H1 (cell line): ENCODE measurements at regions not wholly inside any gene's neighbourhood (a gene's known extent, or its start where the extent isn't known, plus 50 kb on each side); places are given as distances from the start of the nearest gene placed in this dataset.

Source experiments
- CHD7 ChIP-seq: fragments of 300-600 bp; sonication (generic); IDR thresholded peaks from 2 replicates; pipeline ENCODE4 v1.7.1; 2012; ENCODE audit warnings: low read length, moderate library complexity, mild to moderate bottlenecking, inconsistent platforms; ENCODE audit not compliant: insufficient replicate concordance
- EGR1 ChIP-seq: IDR thresholded peaks from 2 replicates; pipeline ENCODE4 v1.6.1; 2011; ENCODE audit warnings: low read depth, low read length, borderline replicate concordance
- GTF2F1 ChIP-seq: IDR thresholded peaks from 2 replicates; pipeline ENCODE4 v1.6.1; 2012; ENCODE audit warnings: low read depth, low read length, improper control_type of control experiment, borderline replicate concordance
- HDAC2 ChIP-seq, 2 experiments: fragments of 300-600 bp in 1 of 2; sonication (generic) in 1 of 2; IDR thresholded peaks; 2 replicates each; pipeline ENCODE4 v1.6.1; 2011 to 2012; ENCODE audit warnings: low read depth in 2 of 2, low read length in 2 of 2, mild to moderate bottlenecking in 2 of 2, moderate library complexity in 2 of 2, borderline replicate concordance in 1 of 2, inconsistent platforms in 1 of 2
- KDM1A ChIP-seq: fragments of 200-600, 300-600 bp; sonication (generic); IDR thresholded peaks from 2 replicates; pipeline ENCODE4 v1.7.1; 2016; ENCODE audit warnings: mild to moderate bottlenecking, low read length, borderline replicate concordance
- KDM4A ChIP-seq: IDR thresholded peaks from one replicate; pipeline ENCODE4 v1.7.1; 2012; ENCODE audit warnings: low read depth, mild to moderate bottlenecking, moderate library complexity, low read length, inconsistent platforms; ENCODE audit not compliant: severe bottlenecking
- NANOG ChIP-seq: IDR thresholded peaks from 2 replicates; pipeline ENCODE4 v1.6.1; 2011; ENCODE audit warnings: low read length, low read depth, mild to moderate bottlenecking, inconsistent platforms; ENCODE audit not compliant: insufficient read depth, poor library complexity, severe bottlenecking
- POLR2A ChIP-seq, 2 experiments: IDR thresholded peaks; 1 replicate in 1 of 2; 2 replicates in 1 of 2; pipeline ENCODE4 v1.6.1; 2011; ENCODE audit warnings: low read depth in 2 of 2, low read length in 2 of 2, mild to moderate bottlenecking in 2 of 2; ENCODE audit errors: control extremely low read depth in 1 of 2
- SP1 ChIP-seq: IDR thresholded peaks from 2 replicates; pipeline ENCODE4 v1.6.1; 2011; ENCODE audit warnings: low read depth, low read length

DNA sequence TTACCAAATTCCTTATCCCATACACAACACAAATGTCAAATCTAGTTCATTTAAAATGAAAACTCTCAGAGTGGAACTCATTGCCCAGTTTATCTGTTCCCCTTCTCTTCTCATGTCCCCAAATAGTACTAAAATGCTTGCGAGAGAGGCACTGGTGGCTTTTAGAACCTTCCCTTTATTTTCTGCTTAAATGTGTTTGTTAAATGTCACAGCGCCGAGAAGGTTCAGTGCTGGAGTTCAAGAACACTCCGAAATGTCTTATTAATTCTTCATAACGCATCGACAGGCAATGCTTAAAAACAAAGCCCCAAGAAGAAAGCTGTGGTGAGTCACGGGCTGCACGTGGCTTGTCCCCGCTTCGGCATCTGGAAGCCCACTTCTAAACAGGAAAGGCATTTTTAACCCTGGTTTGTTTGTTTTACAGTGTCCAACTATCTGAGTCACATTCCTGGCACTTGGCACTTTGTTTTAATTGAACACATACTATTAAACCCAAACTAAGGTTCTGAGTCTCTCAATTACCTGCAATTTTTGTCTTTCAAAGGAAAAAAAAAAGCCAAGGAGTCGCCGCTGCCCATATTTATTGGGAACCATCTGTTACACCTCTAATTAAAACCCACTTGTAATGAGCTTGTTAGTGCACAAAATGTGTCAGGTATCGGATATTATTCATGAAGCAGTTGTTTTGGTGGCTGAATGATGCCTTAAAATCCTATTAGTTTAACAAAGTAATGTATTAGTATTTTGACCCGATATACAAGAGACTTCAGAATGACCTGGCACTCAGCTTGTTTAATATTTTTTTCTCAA, 49.9 kb upstream of the MGMT start (continued):
- TF ChIP-seq POLR2A (IDR thresholded peaks at IDR 0.05; ENCODE audit: control extremely low read depth in 1 of 2, low read depth in 2 of 2, low read length in 2 of 2) (no peak), EGR1 (no peak), HDAC2 (IDR thresholded peaks at IDR 0.05; ENCODE audit: borderline replicate concordance in 1 of 2, low read depth in 2 of 2, low read length in 2 of 2) (no peak), KDM4A (no peak), SP1 (no peak), GTF2F1 (no peak), KDM1A (no peak), CHD7 (no peak), NANOG (no peak)
- TF ChIP-seq, all 59 proteins: peak for 0
